ENCODE measurements at regions not wholly inside any gene's neighbourhood (a gene's known extent, or its start where the extent isn't known, plus 50 kb on each side); places are given as distances from the start of the nearest gene placed in this dataset.
A peak's percentile ranks its signal among the peaks of the same experiment; 100 is the strongest.

DNA sequence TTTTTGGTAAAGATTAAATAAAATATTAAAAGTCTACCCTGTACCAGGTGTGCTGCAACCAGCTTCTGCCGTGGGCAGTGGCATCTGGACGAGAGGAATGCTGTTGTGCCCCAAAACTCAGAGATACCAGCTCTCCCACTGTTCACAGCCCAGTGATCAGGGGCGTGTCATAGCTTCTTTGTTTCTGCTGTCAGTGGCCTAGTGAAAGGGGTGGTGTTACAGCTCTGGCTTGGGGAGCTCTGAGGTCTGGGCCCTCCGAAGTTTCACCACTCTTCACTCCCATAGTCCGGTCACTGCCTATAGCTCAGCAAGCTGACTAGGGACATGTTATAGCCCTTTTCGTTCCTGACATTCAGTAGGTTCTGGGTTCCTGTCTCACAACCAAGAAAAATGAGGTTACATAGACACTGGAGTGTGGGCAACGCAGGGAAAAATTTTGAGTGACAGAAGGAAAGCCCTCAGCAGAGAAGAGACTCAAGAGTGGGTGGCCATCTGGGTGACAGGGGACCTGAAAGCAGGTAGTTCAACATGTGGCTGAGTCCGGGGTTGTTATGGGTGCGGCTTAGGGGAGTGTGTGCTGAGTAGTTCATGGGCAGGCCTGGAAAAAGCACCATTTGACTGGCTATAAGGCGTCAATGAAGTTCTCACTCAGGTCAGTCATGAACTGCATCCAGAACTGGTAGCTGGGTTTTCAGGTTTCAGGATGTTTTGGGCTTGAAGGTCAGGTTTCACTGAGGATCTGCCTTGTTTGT is 1184.4 kb upstream of the PABPC4L start:
- ChIA-PET CTCF (no interaction called here), POLR2A (no interaction called here)
- no peak for DNase-seq (ENCODE audit: extremely low spot score)
- no peak for TF ChIP-seq LEF1 (IDR thresholded peaks at IDR 0.05; ENCODE audit: borderline replicate concordance)
- no peak for TF ChIP-seq ARNT (IDR thresholded peaks at IDR 0.05)
- TF ChIP-seq FOXK2 (IDR thresholded peaks at IDR 0.05): no peak
- no peak for TF ChIP-seq ELF4 (IDR thresholded peaks at IDR 0.05)
- no peak for TF ChIP-seq PKNOX1 (IDR thresholded peaks at IDR 0.05)
- no peak for TF ChIP-seq SUZ12 (IDR thresholded peaks at IDR 0.05)
- TF ChIP-seq FOXM1 (IDR thresholded peaks at IDR 0.05; ENCODE audit: borderline replicate concordance): no peak
- TF ChIP-seq L3MBTL2 (conservative IDR thresholded peaks at IDR 0.05): no peak
- no peak for TF ChIP-seq BHLHE40 (IDR thresholded peaks at IDR 0.05; ENCODE audit: borderline replicate concordance)
- no peak for TF ChIP-seq ZNF384 (IDR thresholded peaks at IDR 0.05)
- no peak for TF ChIP-seq SP1 (IDR thresholded peaks at IDR 0.05)
- no peak for TF ChIP-seq TARDBP (IDR thresholded peaks at IDR 0.05)
- no peak for TF ChIP-seq FOXA1 (IDR thresholded peaks at IDR 0.05)
- TF ChIP-seq NFRKB (IDR thresholded peaks at IDR 0.05): no peak
- no peak for TF ChIP-seq CTBP1 (IDR thresholded peaks at IDR 0.05; ENCODE audit: borderline replicate concordance)

DNA sequence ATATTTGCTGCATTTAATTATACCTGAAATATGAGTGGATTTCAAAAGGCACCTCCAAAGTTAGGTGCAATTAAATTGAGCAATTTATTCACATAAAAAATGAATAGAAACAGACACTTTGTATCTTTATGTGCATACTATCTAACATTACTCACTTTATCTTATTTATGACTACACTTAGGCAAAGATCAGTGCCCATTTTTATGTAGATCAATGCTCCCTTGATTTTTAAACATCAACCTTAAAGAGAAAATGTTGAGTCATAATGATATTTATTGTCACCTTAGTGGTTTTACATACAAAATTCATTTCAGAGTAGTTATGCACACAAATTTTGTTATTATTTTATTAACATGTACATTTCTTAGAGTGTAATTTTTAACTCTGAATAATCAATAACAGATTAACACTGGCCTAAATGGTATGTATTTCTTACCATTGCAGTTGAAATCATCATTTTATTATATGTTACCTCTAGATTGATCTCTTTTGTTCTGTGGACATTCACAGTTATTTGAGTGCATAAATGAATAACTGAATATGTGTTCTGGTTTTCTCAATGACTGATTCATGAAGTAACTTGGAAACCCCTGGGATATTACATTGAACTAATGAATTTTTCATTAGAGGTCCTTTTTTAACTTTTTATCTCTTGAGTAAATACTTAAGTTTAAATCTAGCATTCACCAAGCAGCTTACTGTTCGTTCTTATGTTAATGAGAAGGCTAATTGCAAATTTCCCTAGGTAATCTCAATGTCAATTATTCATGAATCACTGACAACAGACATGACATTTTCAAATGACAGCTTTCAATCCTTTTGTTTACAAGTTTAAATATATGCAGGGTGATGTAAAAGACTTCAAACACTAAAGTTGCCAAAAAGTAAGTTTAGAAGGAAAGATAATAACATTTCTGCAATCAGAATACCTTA is 1182.0 kb upstream of the PABPC4L start:
- ChIA-PET CTCF (no interaction called here), POLR2A (no interaction called here)
- no peak for TF ChIP-seq SUZ12 (IDR thresholded peaks at IDR 0.05)
- TF ChIP-seq L3MBTL2 (conservative IDR thresholded peaks at IDR 0.05): no peak
- no peak for TF ChIP-seq ELF4 (IDR thresholded peaks at IDR 0.05)
- no peak for TF ChIP-seq BHLHE40 (IDR thresholded peaks at IDR 0.05; ENCODE audit: borderline replicate concordance)
- no peak for TF ChIP-seq NFRKB (IDR thresholded peaks at IDR 0.05)
- no peak for DNase-seq (ENCODE audit: extremely low spot score)

DNA sequence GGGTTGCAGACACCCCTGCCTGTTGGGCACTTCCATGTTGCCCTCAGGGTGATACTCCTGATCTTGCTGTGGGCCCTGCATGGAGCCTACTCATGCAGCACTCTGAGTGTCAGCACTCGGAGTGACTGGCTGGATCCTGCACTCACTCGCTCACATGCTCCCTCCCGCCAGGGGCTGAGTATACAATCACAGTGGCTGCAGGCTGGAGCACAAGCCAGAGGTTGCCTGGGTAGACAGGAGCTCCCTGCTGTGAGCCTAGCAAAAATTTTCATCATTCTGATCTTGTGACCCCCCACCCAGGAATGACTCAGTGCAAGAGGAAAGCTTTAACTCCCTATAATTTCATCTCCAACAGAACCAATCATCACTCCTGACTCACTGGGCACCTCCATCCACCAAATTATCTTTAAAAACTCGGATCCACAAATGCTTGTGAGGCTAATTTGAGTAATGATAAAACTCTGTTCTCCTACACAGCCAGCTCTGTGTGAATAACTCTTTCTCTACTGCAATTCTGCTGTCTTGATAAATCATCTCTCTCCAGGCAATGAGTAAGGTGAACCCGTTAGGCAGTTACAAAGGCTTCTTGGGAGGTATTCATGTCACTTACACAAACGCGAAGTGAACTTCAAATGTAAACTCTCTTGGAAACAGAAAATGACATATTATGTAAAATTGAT is 1180.8 kb upstream of the PABPC4L start:
- TF ChIP-seq TARDBP (IDR thresholded peaks at IDR 0.05) (no peak), NFRKB (IDR thresholded peaks at IDR 0.05) (no peak), FOXA1 (IDR thresholded peaks at IDR 0.05) (no peak), LEF1 (IDR thresholded peaks at IDR 0.05; ENCODE audit: borderline replicate concordance) (no peak)
- peak; percentile 13 for DNase-seq (ENCODE audit: extremely low spot score)
- CTCF ChIA-PET: interaction anchor here (0.6 kb wide), 1 partner anchor 449 kb away, joined by 3 read pairs; no protein-coding TSS in a partner anchor
- POLR2A ChIA-PET: no interaction called here

GRCh38 chr4:135372131-135372530 is 1170.5 kb upstream of the PABPC4L start:
- POLR2A ChIA-PET: no interaction called here
- no peak for DNase-seq (ENCODE audit: extremely low spot score)
- TF ChIP-seq FOXA1 (IDR thresholded peaks at IDR 0.05) (no peak), TARDBP (IDR thresholded peaks at IDR 0.05) (no peak), SP1 (IDR thresholded peaks at IDR 0.05) (no peak), FOXM1 (IDR thresholded peaks at IDR 0.05; ENCODE audit: borderline replicate concordance) (no peak), NFRKB (IDR thresholded peaks at IDR 0.05) (no peak), ZNF384 (IDR thresholded peaks at IDR 0.05) (no peak), ELF4 (IDR thresholded peaks at IDR 0.05) (no peak), L3MBTL2 (conservative IDR thresholded peaks at IDR 0.05) (no peak), HDGF (IDR thresholded peaks at IDR 0.05; ENCODE audit: borderline replicate concordance) (no peak), LEF1 (IDR thresholded peaks at IDR 0.05; ENCODE audit: borderline replicate concordance) (no peak), PKNOX1 (IDR thresholded peaks at IDR 0.05) (no peak), CTBP1 (IDR thresholded peaks at IDR 0.05; ENCODE audit: borderline replicate concordance) (no peak), BHLHE40 (IDR thresholded peaks at IDR 0.05; ENCODE audit: borderline replicate concordance) (no peak), ARNT (IDR thresholded peaks at IDR 0.05) (no peak), FOXK2 (IDR thresholded peaks at IDR 0.05) (no peak)
- CTCF ChIA-PET: no interaction called here

DNA sequence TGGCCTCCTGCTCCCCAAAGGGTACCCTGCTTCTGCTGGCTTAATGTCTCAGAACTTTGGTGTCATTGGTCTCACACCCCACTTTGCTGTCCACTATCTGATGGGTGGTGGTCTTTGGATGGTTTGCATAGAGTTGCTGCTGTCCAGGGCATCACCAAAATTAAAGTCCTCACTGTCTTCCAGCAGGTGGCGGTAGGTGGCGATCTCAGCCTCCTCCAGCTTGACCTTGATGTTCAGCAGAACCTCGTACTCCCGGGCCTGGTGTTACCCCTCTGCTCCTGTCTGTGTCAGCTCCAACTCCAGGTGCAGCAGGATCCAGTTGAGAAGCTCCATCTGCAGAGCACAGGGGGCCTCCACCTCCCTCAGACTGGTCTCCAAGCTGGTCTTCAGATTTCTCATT is 1169.5 kb upstream of the PABPC4L start:
- ChIA-PET POLR2A (no interaction called here), CTCF (interaction anchor here (0.6 kb wide), 2 partner anchors 15 to 1493 kb away, joined by 3 read pairs; no protein-coding TSS in a partner anchor)
- TF ChIP-seq ELF4 (IDR thresholded peaks at IDR 0.05) (no peak), PKNOX1 (IDR thresholded peaks at IDR 0.05) (no peak), CTBP1 (IDR thresholded peaks at IDR 0.05; ENCODE audit: borderline replicate concordance) (no peak)
- peak; percentile 28 for DNase-seq (ENCODE audit: extremely low spot score)

- POLR2A ChIA-PET: no interaction called here
- CTCF ChIA-PET: no interaction called here
- DNase-seq (ENCODE audit: extremely low spot score): no peak
- no peak for TF ChIP-seq ELF4 (IDR thresholded peaks at IDR 0.05)
- TF ChIP-seq FOXA1 (IDR thresholded peaks at IDR 0.05): no peak
- no peak for TF ChIP-seq TARDBP (IDR thresholded peaks at IDR 0.05)
- no peak for TF ChIP-seq FOXM1 (IDR thresholded peaks at IDR 0.05; ENCODE audit: borderline replicate concordance)
Measured at GRCh38 chr4:135368831-135369230, 1167.2 kb upstream of the PABPC4L start.
